NCI-H1694 treated with DMSO at 0.1 percent for 48 hours (cell line): ENCODE measurements at regions not wholly inside any gene's neighbourhood (a gene's known extent, or its start where the extent isn't known, plus 50 kb on each side); places are given as distances from the start of the nearest gene placed in this dataset.
"Not testable (repeated sequence)": the region's sequence is repeated elsewhere in the genome, so short reads cannot be mapped to it uniquely, and the experiment has no call there.

Experiments
- DNase-seq: peaks from one replicate; lab custom pipeline; 2025; lab: John Stamatoyannopoulos, UW

DNA sequence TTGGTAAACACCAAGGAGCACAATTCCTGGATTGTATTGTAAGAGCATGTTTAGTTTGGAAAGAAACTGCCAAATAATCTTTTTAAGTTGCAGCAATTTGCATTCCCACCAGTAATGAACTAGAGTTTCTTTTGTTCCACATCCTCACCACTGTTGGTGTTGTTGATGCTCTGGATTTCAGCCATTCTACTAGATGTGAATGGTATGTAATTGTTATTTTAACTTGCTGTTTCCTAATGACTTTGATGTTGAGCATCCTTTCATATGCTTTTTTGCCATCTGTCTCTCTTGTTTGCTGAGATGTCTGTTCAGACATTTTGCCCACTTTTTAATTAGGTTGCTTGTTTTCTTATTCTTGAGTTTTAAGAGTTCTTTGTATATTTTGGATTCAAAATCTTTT, 1654.1 kb downstream of the GRIK2 start:
- no peak for DNase-seq

DNA sequence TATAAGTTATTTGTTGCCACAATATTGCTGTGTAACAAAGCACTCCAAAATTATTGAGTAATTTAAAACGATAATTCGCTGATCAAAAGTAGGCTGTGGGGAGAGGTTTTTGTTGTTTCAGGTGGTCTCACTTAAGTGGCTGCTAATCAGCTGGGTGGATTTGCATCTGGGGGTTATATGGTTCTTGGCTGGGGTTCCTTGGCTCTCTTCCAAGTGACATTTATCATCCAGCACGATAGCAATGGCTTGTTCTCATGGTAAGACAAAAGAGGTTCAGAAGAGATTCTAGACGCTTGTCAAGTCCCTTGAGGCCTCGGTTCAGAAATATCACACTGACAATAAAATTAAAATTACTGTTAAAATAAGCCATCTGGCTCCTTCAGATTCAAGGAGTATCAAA, 1648.8 kb downstream of the GRIK2 start:
- DNase-seq, result no peak

DNA sequence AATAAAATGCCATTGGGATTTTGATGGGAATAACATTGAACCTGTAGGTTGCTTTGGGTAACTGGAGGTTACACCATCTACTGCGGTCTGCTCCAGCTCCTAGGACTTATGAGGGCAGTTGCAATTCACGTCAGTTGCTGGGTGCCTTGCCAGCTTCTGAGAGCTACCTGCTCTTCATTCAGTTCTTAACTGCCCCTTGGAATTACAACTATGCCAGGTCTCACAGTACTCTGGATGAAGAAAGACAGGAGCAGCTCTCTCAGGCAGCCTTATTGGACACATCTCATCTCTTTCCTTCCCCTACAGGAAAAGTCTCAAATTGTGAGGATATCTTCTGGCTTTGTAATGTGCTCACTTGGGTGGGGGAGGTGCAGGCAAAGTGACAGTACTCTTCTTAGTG, 1643.3 kb downstream of the GRIK2 start:
- no peak for DNase-seq

DNA sequence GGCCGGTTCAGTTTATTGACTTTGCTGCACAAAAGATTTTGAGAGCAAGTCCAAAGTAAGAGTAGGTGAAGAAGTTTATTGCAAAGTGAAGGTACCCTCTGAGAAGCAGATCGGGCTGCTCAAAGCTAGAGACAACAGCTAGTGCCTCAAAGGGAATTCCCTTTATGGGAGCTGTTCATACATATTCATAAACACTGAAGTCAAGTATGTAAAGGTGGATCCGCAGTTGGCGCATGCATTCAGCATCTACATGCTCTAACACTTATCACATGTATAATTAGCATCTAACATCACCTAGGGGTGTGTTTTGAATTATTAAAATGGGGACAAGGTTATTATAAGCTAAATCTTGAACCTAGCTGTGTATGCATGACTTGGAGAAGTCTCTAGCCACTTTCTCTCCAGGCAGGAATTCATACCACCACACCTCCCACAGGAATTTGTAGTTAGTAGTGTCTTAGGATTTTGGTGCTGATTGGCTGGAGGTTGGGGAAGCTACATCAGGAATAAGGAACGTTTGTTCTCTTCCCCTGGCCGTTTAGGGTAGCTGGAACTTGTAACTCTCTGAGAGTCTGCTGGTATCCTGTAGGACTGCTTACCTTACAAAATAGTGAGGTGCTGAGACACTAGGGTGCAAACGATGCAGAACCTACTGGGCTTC, 1633.9 kb downstream of the GRIK2 start:
- DNase-seq, result no peak

DNA sequence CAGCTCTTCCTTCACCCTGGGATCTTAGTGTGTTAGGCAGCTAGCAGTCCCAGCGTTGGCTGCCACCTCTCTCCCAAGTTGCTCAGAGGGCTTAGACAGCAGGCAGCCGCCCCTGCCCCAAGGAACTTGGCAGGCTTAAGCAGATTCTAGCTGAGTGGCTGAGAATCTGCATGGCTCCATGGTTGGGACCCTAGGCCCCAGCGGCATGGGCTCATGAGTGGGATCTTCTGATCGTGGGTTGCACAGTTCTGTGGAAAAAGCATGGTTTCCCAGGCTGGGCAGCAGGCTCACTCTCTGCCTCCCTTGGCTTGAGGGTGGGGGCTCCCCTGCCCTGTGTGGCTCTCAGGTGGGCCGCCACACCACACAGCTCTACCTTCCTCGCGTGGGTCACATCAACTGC, 1624.9 kb downstream of the GRIK2 start:
- no peak for DNase-seq

DNA sequence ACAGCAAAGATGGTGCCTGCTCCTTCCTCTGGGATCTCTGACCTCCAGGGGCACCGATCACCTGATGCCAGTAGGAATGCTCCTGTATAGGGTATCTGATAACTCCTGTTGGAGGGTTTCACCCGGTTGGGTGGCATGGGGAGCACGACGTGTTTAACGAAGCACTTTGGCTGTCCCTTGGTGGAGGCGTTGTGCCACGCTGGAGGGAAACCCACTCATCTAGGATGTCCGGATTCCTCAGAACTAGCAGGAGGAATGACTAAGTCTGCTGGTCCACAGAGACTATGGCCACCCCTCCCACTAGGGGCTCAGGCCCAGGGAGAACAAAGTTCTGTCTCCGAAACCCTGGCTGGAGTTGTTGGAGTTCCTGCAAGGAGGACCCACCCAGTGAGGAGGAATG, 1624.4 kb downstream of the GRIK2 start:
- DNase-seq, result no peak

DNA sequence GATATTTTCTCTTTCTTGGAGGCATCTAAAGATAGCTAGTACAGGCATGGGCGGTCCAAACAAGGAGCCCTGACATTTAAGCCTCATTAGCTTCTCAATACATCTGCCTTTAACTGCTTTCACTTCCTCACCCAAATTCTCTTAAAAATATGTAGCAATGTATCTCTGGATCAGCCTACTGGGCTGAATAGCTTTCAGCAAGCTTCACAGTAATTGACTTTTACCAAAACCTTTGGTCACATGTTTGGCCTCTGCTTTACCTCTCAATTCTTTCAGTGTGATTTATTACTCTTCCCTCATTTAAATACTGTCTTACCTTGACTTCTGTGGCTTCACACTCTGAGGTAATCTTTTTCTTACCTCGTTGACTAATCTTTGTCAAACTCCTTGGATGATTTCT, 1618.1 kb downstream of the GRIK2 start:
- no peak for DNase-seq

DNA sequence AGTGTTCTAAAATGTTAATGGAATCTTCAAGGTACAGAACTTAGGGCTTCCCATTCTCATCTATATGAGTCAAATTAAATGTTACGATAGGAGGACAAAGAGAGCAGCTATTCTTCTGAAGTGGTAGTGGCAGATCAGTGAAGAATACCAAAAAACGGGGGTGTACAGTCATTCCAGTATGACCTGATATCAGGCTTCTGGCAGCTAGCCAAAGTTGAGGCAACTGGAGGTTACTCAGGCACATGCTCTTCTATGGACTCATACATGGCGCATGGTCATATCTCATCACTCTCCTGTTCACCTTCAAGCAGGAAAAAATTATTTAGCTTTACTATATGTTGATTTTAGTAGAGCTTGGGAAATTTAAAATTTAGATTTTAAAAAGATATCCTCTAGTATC, 1608.8 kb downstream of the GRIK2 start:
- DNase-seq, result no peak

DNA sequence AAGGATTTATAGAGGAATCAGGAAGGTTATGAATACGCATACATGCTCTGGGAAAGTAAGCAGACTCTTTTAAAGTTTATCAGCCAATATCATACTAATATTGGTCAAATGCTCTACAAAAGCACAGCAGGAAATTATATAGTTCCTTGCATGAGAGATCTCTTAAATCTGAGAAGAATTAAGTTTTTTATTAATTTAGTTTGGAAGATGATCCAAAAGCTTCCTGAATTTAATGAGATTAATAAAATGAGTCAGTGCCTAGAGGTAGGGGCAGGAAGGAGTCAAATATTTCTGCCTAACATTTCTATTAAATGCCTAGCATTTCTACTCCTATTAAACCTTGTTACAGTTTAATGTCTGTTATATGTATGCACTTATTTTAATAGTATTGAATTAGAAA, 1608.2 kb downstream of the GRIK2 start:
- DNase-seq, result no peak

DNA sequence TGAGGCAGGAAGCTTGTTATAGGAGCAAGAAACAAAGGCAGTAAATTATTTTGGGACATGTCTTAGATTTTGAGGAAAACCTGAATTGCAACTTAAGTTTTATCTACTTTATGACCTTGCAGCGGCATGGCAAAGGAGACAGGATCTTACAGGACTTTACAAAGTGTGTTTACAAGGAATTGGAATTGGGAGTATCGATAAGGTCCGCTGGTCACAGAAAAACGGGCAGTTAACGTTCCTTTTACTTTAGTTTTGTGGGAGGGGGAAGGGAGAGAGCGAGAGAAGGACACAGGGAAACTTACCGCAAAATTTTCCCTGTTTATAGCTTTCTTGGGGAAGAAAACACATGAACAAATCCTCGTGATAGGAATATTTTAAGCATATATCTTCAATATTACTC, 1607.2 kb downstream of the GRIK2 start:
- no peak for DNase-seq

DNA sequence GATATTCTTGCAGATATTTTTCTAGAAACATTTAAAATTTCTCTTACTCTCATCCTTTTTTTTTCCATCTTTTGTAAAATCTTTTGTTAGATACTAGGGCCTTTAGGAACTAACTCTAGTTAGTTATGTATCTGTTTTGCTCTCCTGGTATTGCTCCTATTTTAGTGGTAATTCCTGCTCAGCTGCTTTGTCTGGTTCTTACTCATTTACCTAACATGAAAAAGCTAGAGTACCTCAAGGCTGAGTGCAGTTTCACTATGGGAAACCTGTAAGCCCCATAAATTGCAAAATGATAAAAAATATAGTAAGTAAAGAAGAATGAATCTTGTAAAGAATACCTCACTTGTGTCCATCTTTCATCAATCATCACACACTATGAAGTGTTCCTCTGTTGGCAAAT, 1602.0 kb downstream of the GRIK2 start:
- no peak for DNase-seq

DNA sequence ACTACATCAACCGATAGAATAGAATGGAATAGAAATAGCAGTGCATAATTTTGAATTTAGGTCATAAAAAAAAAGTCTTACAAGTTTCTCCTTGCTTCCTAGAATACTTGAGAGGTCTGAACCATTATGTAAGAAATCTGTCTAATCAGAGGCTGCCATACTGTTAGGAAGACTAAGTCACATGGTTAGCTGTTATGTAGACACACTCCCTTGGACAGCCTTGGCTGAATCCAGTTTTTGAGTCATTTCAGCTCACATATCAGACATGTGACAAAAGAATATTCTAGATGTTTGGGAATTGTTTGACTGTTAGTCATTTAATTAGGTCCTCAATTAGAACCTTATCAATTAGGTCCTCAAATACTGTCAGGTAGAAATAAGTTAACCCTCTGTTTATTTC, 1601.4 kb downstream of the GRIK2 start:
- no peak for DNase-seq

DNA sequence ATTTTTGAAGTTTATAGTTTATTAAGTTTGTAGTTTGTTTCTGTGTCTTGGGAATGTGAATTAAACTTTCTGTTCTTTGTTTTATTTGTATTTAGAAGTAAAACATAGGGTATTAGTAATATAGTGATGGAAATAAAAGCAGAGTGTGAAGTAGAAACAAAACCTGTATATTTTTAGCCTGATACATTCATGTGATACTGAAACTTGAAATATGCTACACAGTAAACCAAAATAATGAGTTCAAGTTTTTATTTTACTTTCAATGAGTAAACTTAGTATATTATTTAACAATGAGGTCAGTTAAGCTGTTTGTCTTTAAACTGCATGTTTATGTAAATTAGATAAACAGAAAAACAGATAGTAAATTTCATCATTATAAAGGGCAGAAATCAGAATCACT, 1592.6 kb downstream of the GRIK2 start:
- no peak for DNase-seq

DNA sequence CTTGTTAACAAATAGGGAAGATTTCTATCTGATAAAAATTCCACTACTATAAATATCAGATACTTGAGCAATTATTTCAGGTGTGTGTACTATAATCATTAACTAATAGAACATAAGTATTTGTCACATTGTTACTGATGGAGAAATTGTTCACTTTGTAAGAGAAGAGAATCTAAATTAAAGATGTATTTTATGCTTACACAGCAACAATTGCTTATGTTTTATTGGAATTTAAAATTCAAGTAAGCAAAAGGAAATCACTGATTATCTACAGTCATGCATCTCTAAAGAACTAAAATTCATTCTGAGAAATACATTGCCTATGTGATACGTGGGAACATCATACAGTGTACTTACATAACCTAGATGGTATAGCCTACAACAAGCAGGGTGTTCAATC, 1590.8 kb downstream of the GRIK2 start:
- no peak for DNase-seq

DNA sequence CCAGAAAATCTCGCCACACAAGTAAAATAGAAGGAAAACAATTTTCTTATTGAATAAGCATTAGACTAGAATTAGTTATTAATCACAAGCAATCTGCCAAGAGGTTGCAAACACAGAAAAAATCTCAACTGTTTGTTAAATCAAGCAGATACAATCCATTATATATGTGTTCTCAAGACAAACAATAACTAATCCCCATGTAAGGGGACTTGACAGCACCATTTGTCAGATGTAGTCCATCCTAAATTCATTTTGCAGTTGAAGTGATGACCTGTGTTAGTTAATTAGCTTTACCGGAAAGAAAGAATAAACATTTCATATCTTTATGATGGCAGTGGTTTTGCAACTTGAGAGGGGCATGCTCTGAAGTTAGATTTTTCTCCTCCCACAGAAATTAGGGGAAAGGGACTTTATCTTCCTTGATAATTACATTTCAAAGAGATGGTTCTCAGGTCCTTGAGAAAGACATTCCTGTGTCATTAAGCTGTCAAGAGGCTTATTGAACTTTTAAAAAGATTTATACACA, 1588.0 kb downstream of the GRIK2 start:
- DNase-seq, result no peak

DNA sequence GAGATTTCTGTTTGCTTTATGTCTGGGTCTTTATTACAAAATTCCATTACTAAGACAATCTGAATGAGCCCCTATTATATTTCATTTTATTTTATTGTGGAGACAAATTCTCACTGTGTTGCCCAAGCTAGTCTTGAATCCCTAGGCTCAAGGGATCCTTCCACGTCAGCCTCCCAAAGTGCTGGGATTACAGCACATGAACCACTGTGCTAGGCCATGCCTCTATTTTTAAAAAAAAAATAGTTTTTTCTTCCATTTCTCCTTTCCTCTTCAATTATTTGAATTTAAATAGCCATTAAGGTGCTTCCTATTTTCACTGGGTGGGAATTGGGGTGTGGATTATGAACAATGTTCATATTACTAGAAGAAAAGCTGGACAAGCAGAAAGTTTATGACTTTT, 1587.4 kb downstream of the GRIK2 start:
- DNase-seq, result no peak

DNA sequence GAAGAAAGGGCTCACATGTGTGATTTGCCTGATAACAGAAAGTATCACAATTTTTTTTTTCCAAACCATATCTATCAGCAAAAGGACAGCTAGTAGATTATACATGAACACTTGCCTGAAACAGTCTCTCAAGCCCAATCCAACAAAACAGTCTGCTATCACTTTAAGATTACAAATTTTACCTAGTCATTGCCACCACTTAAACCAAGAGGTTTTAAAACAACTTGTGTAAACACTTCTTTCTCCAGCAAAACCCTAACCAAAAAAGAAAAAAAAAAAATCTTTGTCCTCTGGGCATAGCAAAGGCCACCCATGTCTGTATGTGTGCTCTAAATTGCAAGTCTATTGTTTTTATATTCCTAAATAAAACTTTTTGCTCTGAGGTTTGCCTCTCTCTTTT, 1568.4 kb downstream of the GRIK2 start:
- DNase-seq, result no peak

DNA sequence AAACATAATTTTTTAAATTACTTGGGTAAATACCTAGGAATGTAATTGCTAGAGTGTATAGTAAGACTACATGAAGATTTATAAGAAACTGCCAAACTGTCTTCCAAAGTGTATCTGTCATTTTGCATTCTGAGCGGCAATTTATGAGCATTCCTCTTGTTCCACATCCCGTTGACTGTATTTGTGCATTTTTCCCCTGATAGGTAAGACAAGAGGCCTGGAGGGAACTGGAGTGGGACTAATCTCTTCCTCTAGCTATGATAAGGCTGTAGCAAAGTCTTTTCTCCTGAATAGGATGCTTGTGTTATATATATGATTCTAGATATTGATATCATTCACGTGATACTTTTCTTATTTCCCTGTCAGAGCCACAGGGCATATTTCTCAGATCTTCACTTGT, 1557.5 kb downstream of the GRIK2 start:
- DNase-seq, result no peak

DNA sequence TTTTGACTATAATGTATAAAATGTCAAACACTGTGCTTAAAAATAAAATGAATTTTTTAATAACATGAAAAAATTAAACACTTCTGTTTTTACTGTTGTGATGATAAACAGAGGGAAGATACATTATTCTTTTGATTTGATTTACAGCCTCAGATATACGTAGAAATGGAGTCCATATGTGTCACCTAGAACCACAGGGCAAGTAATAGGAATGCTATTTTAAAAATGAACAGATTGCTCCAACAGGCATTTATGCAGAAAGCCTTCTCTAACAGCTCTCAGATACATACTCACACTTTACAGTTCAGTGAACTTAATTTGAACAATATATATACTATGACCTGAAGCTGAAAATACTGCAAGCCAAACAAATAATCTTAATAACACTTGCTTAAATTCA, 1551.0 kb downstream of the GRIK2 start:
- peak; percentile 7 for DNase-seq

DNA sequence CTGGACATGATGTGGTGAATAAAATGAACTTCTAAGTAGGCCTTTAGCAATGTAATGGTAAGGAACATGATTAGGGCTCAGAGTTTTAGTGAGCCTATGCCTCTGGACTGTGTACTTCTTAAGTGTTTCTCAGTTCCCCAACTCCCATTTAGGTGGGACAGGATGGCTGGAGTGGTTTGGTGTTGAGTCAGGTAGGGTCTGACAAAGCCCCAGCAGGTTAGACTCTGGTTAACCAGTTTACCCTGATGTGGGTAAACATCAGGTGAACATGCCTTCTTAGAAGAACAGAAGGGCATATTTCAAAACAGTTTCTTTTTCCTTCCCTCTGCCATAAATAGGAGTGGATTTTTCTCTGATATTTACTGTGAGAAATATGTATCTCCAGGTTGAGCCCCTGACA, 1548.7 kb downstream of the GRIK2 start:
- DNase-seq, result no peak

DNA sequence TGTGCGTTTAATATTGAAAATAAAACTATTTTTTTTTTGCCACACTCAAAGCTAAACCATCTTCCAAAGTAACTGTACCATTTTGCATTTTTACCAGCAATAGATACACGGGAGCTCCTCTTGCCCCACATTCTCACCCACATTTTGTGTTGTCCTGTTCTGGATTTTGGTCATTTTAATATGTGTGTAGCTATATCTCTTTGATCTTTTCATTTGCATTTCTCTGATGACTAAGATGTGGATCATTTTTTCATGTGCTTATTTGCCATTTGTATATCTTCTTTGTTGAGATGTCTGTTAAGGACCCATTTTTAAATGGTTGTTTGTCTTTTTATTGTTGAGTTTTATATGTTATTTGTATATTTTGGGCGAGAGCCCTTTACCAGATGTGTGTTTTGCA, 1543.5 kb downstream of the GRIK2 start:
- DNase-seq, result no peak

DNA sequence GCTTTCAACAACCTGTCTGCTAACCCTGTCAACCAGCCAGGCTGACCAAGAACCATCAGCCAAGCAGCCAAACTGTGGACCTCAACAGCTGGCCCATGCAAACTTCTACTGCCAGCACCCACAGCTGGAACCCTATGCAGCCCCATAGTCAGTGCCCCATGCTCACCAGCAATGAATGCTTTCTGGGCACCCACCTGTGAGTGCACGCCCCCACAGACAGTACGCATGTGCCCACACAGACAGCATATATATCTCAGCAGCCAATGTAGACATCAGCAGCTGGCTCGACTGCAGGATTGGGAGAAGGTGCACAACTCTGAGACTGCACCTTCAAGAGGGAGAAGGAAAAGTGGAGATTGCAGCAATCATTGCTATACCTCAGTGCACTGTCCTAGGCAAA, 1534.6 kb downstream of the GRIK2 start:
- DNase-seq, result no peak

DNA sequence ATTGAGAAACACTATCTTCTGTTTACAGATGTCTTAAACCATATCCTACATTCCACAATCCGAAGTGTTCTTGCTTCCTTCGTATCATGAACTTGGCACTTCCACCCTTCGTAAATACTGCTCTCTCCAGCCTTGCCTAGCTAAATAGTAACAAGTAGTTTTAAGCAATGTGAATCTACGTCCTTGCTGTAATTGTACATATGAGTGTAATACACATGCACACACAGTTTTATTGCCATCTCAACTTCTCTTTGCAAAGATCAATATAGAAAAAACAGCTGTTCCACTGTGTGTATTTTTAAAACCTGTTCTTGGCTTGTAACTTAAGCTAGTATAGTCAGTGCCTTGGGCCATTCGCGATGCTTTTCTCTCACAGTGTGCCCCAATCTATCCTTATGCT, 1524.7 kb downstream of the GRIK2 start:
- DNase-seq, result no peak

DNA sequence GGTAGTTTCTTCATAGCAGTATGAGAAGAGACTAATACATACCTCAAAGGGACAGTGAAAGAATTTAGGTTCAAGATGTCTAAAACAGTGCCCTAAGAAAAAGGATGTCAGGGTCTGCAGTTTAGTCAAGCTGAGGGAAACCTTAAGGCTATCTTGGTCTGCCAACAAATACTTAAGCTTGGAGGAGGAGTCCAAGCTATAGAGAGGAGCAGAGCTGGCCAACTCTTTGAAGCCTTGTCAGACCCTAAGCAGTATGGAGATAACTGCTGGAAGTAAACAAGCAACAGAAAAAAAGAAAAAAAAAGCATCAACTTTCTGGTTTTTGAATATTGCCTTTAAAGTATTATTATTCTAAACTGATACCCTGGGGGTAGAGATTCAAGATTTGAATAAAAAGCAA, 1518.1 kb downstream of the GRIK2 start:
- DNase-seq, result no peak

DNA sequence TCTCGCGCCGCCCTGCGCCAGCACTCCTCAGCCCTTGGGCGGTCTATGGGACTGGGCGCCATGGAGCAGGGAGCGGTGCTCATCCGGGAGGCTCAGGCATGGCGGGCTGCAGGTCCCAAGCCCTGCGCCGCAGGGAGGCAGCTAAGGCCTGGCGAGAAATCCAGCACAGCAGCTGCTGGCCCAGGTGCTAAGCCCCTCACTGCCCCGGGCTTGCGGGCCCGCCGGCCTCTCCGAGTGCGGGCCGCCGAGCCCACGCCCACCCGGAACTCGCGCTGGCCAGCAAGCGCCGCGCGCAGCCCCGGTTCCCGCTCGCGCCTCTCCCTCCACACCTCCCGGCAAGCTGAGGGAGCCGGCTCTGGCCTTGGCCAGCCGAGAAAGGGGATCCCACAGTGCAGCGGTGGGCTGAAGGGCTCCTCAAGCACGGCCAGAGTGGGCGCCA, 1517.2 kb downstream of the GRIK2 start:
- DNase-seq, result not testable (repeated sequence)
